GM12872 (cell line): ENCODE measurements at regions not wholly inside any gene's neighbourhood (a gene's known extent, or its start where the extent isn't known, plus 50 kb on each side); places are given as distances from the start of the nearest gene placed in this dataset.

Source experiments
- CTCF ChIP-seq: IDR thresholded peaks from 3 replicates; pipeline ENCODE4 v1.5.1; 2011; ENCODE audit warnings: low read depth, mild to moderate bottlenecking, low read length, moderate library complexity; ENCODE audit not compliant: insufficient read depth

DNA sequence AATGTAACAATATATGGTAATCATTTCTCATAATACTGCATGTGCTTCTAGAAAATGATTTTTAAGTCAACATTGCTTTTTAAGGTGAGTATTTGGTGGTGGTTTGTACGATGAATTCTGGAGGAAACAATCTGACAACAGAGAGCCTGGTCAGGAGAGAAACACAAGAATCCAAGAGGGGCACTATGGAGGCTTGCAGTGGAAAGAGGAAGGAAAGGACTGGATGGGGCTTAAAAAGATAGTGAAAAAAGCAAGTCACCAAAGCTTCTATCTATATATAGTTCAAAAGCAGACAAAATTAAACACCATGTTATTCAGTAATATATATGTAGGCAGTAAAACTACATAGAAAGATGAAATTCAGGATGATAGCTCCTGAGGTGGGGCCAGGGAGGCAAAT is 109.4 kb upstream of the SERTAD2 start:
- no peak for TF ChIP-seq CTCF

GRCh38 chr2:64765160-64765805 is 111.6 kb upstream of the SERTAD2 start:
- TF ChIP-seq CTCF, result no peak

DNA sequence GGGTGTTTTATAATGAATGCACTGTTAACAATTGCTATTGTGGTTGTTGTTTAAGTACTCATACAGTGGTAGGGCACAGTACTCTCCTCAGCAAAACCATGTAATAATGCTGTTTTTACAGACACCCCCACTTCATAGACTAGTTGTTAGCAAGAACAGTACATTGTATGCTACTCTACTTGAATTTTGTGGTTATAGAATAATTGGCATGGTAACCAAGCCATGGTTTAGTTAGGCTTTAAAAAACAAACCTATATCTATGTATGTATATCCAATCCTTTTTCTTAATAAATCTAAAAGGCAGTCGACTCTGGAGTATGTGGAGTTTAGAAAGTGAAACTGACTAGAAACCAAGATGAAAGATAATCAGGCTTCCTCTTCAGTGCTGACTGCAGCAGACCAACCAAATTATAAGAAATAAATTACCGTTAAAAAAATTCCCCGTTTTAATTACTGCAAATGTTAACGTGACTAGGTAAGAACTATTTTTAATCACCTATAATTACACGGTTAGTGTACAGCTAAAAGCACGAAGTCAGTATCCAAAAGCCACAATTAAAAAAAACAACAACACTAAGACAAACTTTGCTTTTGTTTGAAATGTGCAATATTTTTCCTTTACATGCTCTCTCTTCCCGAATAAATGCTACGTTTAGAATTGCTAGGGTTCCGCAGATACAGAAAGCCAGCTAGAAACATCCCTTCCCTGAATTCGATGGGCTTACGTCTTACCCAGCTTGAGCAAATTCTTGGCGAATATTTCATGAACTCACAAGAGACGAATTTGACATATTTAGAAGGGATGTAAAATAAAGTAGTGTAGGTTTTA is 113.3 kb upstream of the SERTAD2 start:
- no peak for TF ChIP-seq CTCF

- no peak for TF ChIP-seq CTCF
Measured at GRCh38 chr2:64767670-64768468, 114.2 kb upstream of the SERTAD2 start.

DNA sequence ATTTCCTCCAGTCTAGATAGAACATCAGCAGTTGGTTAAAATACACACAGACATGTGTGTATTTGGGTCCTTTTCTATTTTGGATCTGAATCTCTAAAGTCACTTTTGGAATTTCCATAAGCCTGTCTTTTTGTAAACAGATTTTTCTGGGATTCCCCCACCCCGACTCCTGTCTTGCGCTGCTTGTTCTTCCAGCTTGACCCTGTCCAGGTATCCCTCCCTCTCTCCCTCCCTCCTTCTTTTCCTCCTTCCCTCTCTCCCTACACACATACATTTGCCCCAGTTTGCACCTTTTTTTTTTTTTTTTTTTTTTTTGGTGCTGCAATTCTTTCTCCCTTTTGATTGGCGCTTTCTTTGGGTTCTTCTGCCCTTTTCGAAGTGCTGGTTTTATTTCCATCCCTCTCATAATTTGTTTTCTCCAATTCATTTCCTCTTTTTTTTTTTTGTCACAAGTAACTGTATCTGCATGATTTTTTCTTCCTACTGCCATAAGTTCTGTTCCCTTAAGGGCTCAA is 114.8 kb upstream of the SERTAD2 start:
- TF ChIP-seq CTCF, result no peak

DNA sequence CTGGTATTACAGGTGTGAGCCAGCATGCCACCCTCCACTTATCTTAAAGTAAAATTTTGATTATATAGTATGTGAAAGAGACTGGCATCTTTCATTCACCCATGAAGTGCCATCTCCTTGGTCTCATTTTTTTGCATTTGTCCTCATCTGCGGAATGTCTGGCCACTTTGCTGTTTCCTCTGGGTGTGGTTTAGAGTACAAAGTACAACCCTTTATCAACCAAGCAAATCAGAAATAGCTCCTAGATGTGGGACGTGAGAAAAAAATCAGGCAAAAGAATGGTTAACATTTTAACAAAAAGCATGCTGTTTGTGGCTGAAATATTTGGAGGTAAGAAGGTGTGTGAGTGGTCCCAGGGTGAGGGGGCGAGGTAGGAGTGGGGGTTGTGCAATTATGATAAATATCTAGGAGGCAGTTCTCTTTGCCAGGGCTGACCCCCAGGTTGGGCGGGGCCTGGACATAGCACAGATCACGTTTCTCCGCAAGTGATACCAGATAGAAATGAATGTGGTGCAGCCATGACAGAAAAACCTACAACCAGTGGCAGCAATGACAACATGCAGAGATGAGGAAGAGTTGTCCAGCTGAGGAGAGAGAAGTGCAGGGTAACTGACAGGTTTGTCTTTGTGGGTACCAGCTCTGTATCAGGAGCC is 115.8 kb upstream of the SERTAD2 start:
- no peak for TF ChIP-seq CTCF

- no peak for TF ChIP-seq CTCF
Measured at GRCh38 chr2:64770137-64770780, 116.5 kb upstream of the SERTAD2 start.
